Stimulated activated effector memory CD8-positive, alpha-beta T cell treated with anti-CD3 and anti-CD28 coated beads, Interleukin-12 subunit alpha, Interleukin-12 subunit beta, amount 100 ng/mL, for 72 hours (primary cell): ENCODE measurements at regions not wholly inside any gene's neighbourhood (a gene's known extent, or its start where the extent isn't known, plus 50 kb on each side); places are given as distances from the start of the nearest gene placed in this dataset.

ENCODE experiments used
- ATAC-seq: fragments of 150-1000 bp; cut with Tn5 transposase; 2 replicates; pipeline ENCODE4 v1.10.0; 2021
- DNase-seq, 2 donors: peaks; one replicate each; pipeline ENCODE4 v3.0.0; 2021 to 2022; ENCODE audit warnings: low spot score in 2 of 2
- H3K27ac Mint-ChIP-seq: one replicate; pipeline ENCODE4 v1.8.0; 2022; ENCODE audit warnings: mild to moderate bottlenecking, mixed read lengths
- H3K36me3 Mint-ChIP-seq: one replicate; pipeline ENCODE4 v1.8.0; 2022; ENCODE audit warnings: mild to moderate bottlenecking, mixed read lengths
- H3K4me1 Mint-ChIP-seq: one replicate; pipeline ENCODE4 v1.8.0; 2022; ENCODE audit warnings: mixed read lengths
- H3K4me3 Mint-ChIP-seq: one replicate; pipeline ENCODE4 v1.8.0; 2022; ENCODE audit warnings: mild to moderate bottlenecking, mixed read lengths
- H3K9me3 Mint-ChIP-seq: one replicate; pipeline ENCODE4 v1.8.0; 2022; ENCODE audit warnings: mixed read lengths

GRCh38 chr15:100790786-100791265 lies 88.8 kb upstream of the ALDH1A3 start:
- no peaks in the 10 kb centered on the region for H3K9me3 Mint-ChIP-seq
- DNase-seq (no peak), ATAC-seq (no peak)
- no peak overlapping the region for H3K4me3 Mint-ChIP-seq
- H3K4me1 Mint-ChIP-seq = no peaks in the 10 kb centered on the region
- H3K27ac Mint-ChIP-seq = no peak overlapping the region
- no peaks in the 10 kb centered on the region for H3K36me3 Mint-ChIP-seq

DNA sequence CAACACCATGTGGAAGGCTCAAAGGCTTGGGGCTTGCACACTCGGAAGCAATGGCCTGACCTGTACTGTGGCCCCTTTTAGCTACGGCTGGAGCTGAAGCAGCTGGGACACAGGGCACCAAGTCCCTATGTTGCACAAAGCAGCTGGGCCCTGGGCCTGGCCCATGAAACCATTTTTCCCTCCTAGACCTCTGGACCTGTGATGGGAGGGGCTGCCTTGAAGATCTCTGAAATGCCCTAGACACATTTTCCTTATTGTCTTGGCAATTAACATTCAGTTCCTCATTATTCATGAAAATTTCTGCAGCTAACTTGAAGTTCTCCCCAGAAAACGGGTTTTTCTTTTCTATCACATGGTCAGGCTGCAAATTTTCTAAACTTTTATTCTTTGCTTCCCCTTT lies 85.6 kb upstream of the ALDH1A3 start:
- no peak for DNase-seq
- no peak for ATAC-seq
- no peaks in the 10 kb centered on the region for H3K9me3 Mint-ChIP-seq

GRCh38 chr15:100801256-100801900 lies 78.3 kb upstream of the ALDH1A3 start:
- no peaks in the 10 kb centered on the region for H3K36me3 Mint-ChIP-seq
- no peak overlapping the region for H3K27ac Mint-ChIP-seq
- no peak overlapping the region for H3K4me3 Mint-ChIP-seq
- DNase-seq (peak in 1 of 2 donors; percentile 17), ATAC-seq (no peak)
- H3K4me1 Mint-ChIP-seq = no peaks in the 10 kb centered on the region
- H3K9me3 Mint-ChIP-seq = peaks cover 3% of the 10 kb centered on the region

More for the DNA sequence above, 85.6 kb upstream of the ALDH1A3 start:
- no peak overlapping the region for H3K4me3 Mint-ChIP-seq
- no peaks in the 10 kb centered on the region for H3K4me1 Mint-ChIP-seq
- H3K27ac Mint-ChIP-seq = no peak overlapping the region
- no peaks in the 10 kb centered on the region for H3K36me3 Mint-ChIP-seq

GRCh38 chr15:100802421-100803170 lies 77.0 kb upstream of the ALDH1A3 start:
- peak in 1 of 2 donors; percentile 36 for DNase-seq
- no peak for ATAC-seq
- no peaks in the 10 kb centered on the region for H3K4me1 Mint-ChIP-seq
- H3K9me3 Mint-ChIP-seq = peaks cover 3% of the 10 kb centered on the region
- no peak overlapping the region for H3K27ac Mint-ChIP-seq
- no peaks in the 10 kb centered on the region for H3K36me3 Mint-ChIP-seq
- H3K4me3 Mint-ChIP-seq = no peak overlapping the region

GRCh38 chr15:100803171-100803440 lies 76.5 kb upstream of the ALDH1A3 start:
- H3K36me3 Mint-ChIP-seq = no peaks in the 10 kb centered on the region
- H3K4me3 Mint-ChIP-seq = no peak overlapping the region
- H3K9me3 Mint-ChIP-seq = peaks cover 3% of the 10 kb centered on the region
- peak in 1 of 2 donors; percentile 33 for DNase-seq
- no peak for ATAC-seq
- no peak overlapping the region for H3K27ac Mint-ChIP-seq
- H3K4me1 Mint-ChIP-seq = no peaks in the 10 kb centered on the region

- ATAC-seq (no peak), DNase-seq (no peak)
- no peaks in the 10 kb centered on the region for H3K4me1 Mint-ChIP-seq
- H3K27ac Mint-ChIP-seq = no peak overlapping the region
- no peak overlapping the region for H3K4me3 Mint-ChIP-seq
- no peaks in the 10 kb centered on the region for H3K9me3 Mint-ChIP-seq
- H3K36me3 Mint-ChIP-seq = no peaks in the 10 kb centered on the region
Observed at GRCh38 chr15:100806157-100806556, 73.5 kb upstream of the ALDH1A3 start.

DNA sequence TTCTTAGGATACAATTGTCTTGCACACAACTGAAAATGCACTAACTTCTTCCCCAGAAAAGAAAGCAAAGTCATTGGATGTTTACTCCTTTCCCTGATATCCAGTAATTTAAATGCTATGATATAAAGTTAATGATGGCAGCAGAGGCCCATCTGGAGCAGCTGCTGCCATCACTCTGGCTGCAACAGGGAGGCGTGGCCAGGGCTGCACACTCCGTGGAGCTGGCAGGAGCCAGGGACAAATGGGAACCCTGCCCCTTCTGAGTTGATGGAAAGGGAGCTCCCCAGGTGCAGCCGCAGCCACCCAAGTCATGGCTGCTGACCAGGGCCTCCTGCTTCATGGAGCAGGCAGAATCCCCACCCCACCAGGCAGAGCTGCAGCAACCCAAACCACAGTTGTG lies 72.6 kb upstream of the ALDH1A3 start:
- H3K4me3 Mint-ChIP-seq = no peak overlapping the region
- DNase-seq (peak in 1 of 2 donors; percentile 35), ATAC-seq (no peak)
- no peaks in the 10 kb centered on the region for H3K36me3 Mint-ChIP-seq
- no peaks in the 10 kb centered on the region for H3K4me1 Mint-ChIP-seq
- no peaks in the 10 kb centered on the region for H3K9me3 Mint-ChIP-seq
- H3K27ac Mint-ChIP-seq = no peak overlapping the region

DNA sequence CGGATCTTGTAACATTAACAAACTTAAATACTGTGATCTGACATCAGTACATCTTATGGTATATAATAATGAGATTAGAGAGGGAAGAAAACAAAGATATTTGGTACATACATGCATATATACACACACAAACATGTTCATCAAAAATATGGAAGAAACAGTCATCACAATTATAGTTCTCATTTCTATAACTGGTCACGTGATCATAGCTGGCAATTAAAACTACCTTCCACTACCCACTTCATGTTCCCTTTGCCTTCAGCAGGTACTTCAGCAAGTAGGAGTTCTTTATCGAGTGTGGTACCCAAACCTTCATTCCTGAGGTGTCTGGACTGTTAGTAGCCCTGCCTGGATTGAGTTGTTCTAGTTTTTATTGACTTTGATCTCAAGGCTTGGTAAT lies 70.9 kb upstream of the ALDH1A3 start:
- H3K36me3 Mint-ChIP-seq = no peaks in the 10 kb centered on the region
- no peaks in the 10 kb centered on the region for H3K9me3 Mint-ChIP-seq
- DNase-seq (no peak), ATAC-seq (no peak)
- no peak overlapping the region for H3K4me3 Mint-ChIP-seq
- H3K4me1 Mint-ChIP-seq = no peaks in the 10 kb centered on the region
- H3K27ac Mint-ChIP-seq = no peak overlapping the region

- ATAC-seq (no peak), DNase-seq (no peak)
- no peaks in the 10 kb centered on the region for H3K9me3 Mint-ChIP-seq
- H3K27ac Mint-ChIP-seq = no peak overlapping the region
- no peaks in the 10 kb centered on the region for H3K36me3 Mint-ChIP-seq
- no peak overlapping the region for H3K4me3 Mint-ChIP-seq
- H3K4me1 Mint-ChIP-seq = no peaks in the 10 kb centered on the region
Observed at GRCh38 chr15:100809151-100809550, 70.5 kb upstream of the ALDH1A3 start.

GRCh38 chr15:100809587-100809986 lies 70.0 kb upstream of the ALDH1A3 start:
- no peaks in the 10 kb centered on the region for H3K4me1 Mint-ChIP-seq

DNA sequence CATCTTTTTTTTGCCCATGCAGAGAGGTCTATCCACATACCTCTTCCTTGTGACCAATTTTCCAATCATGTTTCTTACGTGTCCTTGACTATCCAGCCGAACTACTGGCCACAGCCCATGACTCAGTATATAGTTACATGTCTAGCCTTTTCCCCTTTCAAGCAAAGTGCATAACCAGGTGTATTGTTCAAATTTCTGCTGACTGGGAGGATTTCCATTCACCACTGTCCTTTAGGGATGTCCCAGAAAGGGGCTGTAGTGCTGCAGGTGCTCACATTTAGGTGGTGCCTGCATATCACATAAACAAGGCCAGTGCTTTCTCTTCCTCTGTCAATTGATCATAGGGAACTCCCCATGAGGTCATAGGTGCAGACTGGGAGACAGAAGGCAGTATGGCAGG lies 69.4 kb upstream of the ALDH1A3 start:
- DNase-seq = no peak
- H3K9me3 Mint-ChIP-seq = no peaks in the 10 kb centered on the region
- no peak overlapping the region for H3K4me3 Mint-ChIP-seq
- H3K27ac Mint-ChIP-seq = no peak overlapping the region
- no peaks in the 10 kb centered on the region for H3K4me1 Mint-ChIP-seq
- no peaks in the 10 kb centered on the region for H3K36me3 Mint-ChIP-seq
- no peak for ATAC-seq

More at GRCh38 chr15:100809587-100809986, 70.0 kb upstream of the ALDH1A3 start:
- H3K27ac Mint-ChIP-seq = no peak overlapping the region
- ATAC-seq (no peak), DNase-seq (no peak)
- H3K4me3 Mint-ChIP-seq = no peak overlapping the region
- H3K36me3 Mint-ChIP-seq = no peaks in the 10 kb centered on the region
- no peaks in the 10 kb centered on the region for H3K9me3 Mint-ChIP-seq

- Mint-ChIP-seq H3K27ac (no peak overlapping the region), H3K4me3 (no peak overlapping the region), H3K36me3 (no peaks in the 10 kb centered on the region), H3K9me3 (peaks cover 2% of the 10 kb centered on the region), H3K4me1 (no peaks in the 10 kb centered on the region)
- ATAC-seq (no peak), DNase-seq (no peak)
Observed at GRCh38 chr15:100810831-100811230, 68.8 kb upstream of the ALDH1A3 start.

DNA sequence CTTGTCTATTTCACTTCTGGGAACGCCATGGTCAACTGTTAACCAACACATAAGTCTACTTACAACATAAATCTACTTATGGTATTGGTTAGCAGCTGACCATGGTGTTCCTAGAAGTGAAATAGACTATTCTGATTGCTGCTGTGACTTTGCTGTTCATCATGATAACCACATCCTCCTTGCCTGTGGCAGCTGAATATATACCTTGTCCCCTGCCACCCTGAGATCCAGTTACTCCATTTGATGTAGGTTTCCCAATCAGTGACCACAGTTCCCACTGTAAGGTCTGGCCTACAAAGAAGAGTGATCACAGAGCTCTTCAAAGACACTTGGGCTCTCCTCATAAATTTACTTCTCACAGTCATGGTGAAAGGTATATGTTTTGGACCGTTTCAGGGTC lies 66.8 kb upstream of the ALDH1A3 start:
- Mint-ChIP-seq H3K27ac (no peak overlapping the region), H3K9me3 (peaks cover 3% of the 10 kb centered on the region), H3K4me3 (no peak overlapping the region), H3K4me1 (no peaks in the 10 kb centered on the region), H3K36me3 (no peaks in the 10 kb centered on the region)
- ATAC-seq = no peak
- no peak for DNase-seq

DNA sequence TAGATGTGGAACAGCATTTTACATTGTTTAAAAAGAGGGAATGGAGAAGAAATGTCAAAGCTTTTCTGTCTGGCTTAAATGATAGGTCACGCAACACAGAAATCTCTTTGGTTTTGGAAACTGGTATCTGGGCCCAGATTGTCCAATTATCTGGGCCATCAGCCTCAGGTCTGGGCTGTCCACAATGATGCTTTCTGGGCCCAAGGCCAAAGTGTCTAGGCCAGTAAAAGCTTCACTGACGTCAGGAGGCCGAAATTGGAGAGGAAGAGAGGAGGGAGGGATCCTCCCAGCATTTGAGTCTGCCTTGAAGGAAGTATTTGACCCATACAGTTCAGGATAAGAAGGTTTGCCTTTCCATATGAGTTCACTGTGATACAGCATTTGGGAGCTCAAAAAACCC lies 60.7 kb upstream of the ALDH1A3 start:
- no peak overlapping the region for H3K27ac Mint-ChIP-seq
- ATAC-seq = no peak
- peaks cover 3% of the 10 kb centered on the region for H3K9me3 Mint-ChIP-seq
- no peak overlapping the region for H3K4me3 Mint-ChIP-seq
- H3K4me1 Mint-ChIP-seq = no peaks in the 10 kb centered on the region
- H3K36me3 Mint-ChIP-seq = no peaks in the 10 kb centered on the region
- DNase-seq = no peak

DNA sequence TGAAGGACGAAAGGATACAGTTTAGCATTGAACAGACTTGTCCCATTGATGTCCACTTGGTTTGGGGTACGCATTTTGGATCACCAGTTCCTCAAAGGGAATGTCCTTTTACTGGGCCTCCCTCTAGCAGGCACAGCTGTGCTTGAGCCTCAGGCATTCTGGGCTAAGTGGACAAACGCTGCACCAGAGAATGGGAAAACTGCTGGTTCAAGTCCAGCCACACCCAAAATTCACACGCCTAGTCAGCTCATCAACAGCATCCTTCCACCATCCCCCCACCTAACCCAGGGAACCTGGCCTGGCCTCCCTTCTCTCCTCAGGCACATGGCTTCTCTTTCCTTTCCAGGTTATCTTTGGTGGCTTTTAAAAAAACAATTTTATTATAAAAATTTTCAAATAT lies 59.1 kb upstream of the ALDH1A3 start:
- ATAC-seq = no peak
- no peak overlapping the region for H3K27ac Mint-ChIP-seq
- H3K4me1 Mint-ChIP-seq = no peaks in the 10 kb centered on the region
- peaks cover 3% of the 10 kb centered on the region for H3K9me3 Mint-ChIP-seq
- no peak for DNase-seq
- H3K36me3 Mint-ChIP-seq = no peaks in the 10 kb centered on the region
- H3K4me3 Mint-ChIP-seq = no peak overlapping the region

DNA sequence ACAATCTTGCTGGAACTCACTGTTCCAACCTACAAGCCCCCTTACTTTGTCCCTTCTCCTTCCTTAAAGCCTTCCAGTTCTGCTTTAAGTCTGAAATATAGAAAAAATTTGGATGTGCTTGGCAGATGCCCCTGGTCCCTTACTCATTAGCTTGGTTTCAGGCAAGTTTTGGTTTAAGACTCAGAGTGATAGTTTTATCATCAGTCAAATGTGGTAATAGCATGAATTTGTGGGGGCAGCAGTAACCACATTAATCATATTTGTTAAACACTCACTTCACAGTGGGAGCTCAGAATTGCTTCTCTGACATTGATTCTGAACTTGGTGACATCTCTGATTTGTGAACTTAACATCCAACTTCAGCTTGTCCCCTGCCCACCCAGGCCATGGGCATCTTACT lies 58.3 kb upstream of the ALDH1A3 start:
- Mint-ChIP-seq H3K9me3 (no peaks in the 10 kb centered on the region), H3K4me3 (no peak overlapping the region), H3K36me3 (no peaks in the 10 kb centered on the region), H3K4me1 (no peaks in the 10 kb centered on the region), H3K27ac (no peak overlapping the region)
- DNase-seq (no peak), ATAC-seq (peak; percentile 90)
